ENCODE measurements at regions not wholly inside any gene's neighbourhood (a gene's known extent, or its start where the extent isn't known, plus 50 kb on each side); places are given as distances from the start of the nearest gene placed in this dataset.

- no peak for DNase-seq (ENCODE audit: low read depth)
These were observed 320.5 kb downstream of the PHF14 start for GRCh38 chr7:11294218-11294617.

- no peak for DNase-seq (ENCODE audit: low read depth)
These were observed 321.3 kb downstream of the PHF14 start for GRCh38 chr7:11294965-11295364.

- DNase-seq (ENCODE audit: low read depth): no peak
These were observed 323.5 kb downstream of the PHF14 start for GRCh38 chr7:11297126-11297625.

GRCh38 chr7:11297764-11298163 lies 324.1 kb downstream of the PHF14 start:
- DNase-seq (ENCODE audit: low read depth): no peak

GRCh38 chr7:11298220-11298619 lies 324.5 kb downstream of the PHF14 start:
- DNase-seq (ENCODE audit: low read depth): no peak

GRCh38 chr7:11300241-11300640 lies 326.6 kb downstream of the PHF14 start:
- no peak for DNase-seq (ENCODE audit: low read depth)

GRCh38 chr7:11302121-11302520 lies 328.4 kb downstream of the PHF14 start:
- no peak for DNase-seq (ENCODE audit: low read depth)

- DNase-seq (ENCODE audit: low read depth): no peak
These were observed 340.1 kb downstream of the PHF14 start for GRCh38 chr7:11313801-11314200.

GRCh38 chr7:11315666-11316258 lies 342.1 kb downstream of the PHF14 start:
- no peak for DNase-seq (ENCODE audit: low read depth)

GRCh38 chr7:11317766-11318165 lies 344.1 kb downstream of the PHF14 start:
- DNase-seq (ENCODE audit: low read depth): no peak

- no peak for DNase-seq (ENCODE audit: low read depth)
These were observed 346.0 kb downstream of the PHF14 start for GRCh38 chr7:11319491-11320274.
